ENCODE measurements at regions not wholly inside any gene's neighbourhood (a gene's known extent, or its start where the extent isn't known, plus 50 kb on each side); places are given as distances from the start of the nearest gene placed in this dataset.

DNA sequence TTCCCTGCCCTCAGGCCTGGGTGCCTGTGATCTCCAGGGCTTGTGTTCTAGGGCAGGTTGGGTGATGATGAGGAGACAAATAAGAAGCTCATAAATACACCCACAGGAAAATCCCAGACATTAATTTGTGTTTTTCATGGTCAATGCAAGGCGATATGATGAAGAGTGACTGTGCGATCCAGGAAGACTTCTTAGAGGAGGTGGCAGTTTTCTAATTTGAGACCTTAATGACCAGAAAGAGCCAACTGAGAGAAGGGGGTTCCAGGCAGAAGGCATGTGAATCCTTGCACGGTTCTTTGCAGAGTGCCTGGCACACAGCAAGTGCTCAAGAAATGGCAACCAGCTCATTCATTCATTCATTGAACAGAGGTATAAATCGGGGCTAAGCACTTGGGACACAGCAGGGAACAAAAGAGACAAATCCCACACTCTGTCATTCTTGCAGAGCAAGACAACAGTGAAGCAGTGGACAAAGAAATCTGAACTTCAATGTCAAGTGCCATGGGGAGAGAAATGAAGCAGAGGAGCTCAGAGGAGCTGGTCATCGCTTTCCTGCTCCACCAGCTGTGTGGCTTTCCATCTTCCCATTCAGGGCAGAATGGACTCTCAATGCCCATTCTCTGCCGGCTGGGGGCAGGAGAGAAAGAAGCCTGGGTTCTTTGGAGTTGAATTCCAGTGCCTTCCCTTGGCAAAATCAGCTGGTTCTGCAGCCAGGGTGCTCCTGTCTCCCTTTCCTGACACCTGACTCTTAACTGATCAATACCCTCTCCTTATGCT lies 128.3 kb downstream of the AACS start:
- TF ChIP-seq CTCF (IDR thresholded peaks at IDR 0.05) (no peak), POLR2A (IDR thresholded peaks at IDR 0.05) (no peak)
